ENCODE measurements at regions not wholly inside any gene's neighbourhood (a gene's known extent, or its start where the extent isn't known, plus 50 kb on each side); places are given as distances from the start of the nearest gene placed in this dataset.

- no peaks in the 10 kb centered on the region for H3K79me2 ChIP-seq
- no peaks in the 10 kb centered on the region for H3K27me3 ChIP-seq
- no peaks in the 10 kb centered on the region for H3K9me3 ChIP-seq (ENCODE audit: low read depth)
- H3K36me3 ChIP-seq (replicated peaks; ENCODE audit: insufficient read depth, low read depth) = no peaks in the 10 kb centered on the region
- no peak overlapping the region for H3K27ac ChIP-seq
- TF ChIP-seq EZH2phosphoT487 (IDR thresholded peaks at IDR 0.05; ENCODE audit: low read depth, severe bottlenecking, unreplicated experiment) = no peak
- no peak for TF ChIP-seq CTCF (IDR thresholded peaks at IDR 0.05; ENCODE audit: poor library complexity)
- TF ChIP-seq EZH2 (IDR thresholded peaks at IDR 0.05; ENCODE audit: borderline replicate concordance) = no peak
- H3K4me2 ChIP-seq = no peak overlapping the region
- no peak overlapping the region for H2AFZ ChIP-seq
- 96% methylated on average over 5 of the region's 5 CpGs for WGBS (ENCODE audit: low lambda C conversion rate, missing lambda C conversion rate)
- H4K20me1 ChIP-seq (ENCODE audit: insufficient read depth, poor library complexity, severe bottlenecking) = no peaks in the 10 kb centered on the region
- H3K4me3 ChIP-seq = no peak overlapping the region
- no peaks in the 10 kb centered on the region for H3K9me2 ChIP-seq (replicated peaks; ENCODE audit: insufficient read depth)
- DNase-seq (ENCODE audit: low spot score) = no peak
- peaks cover 12% of the 10 kb centered on the region for H3K4me1 ChIP-seq (ENCODE audit: insufficient read depth)
These were observed 98.9 kb downstream of the LSM3 start for GRCh38 chr3:14277557-14277956.

- Histone ChIP-seq H2AFZ (no peak overlapping the region), H3K27ac (no peak overlapping the region), H3K79me2 (no peaks in the 10 kb centered on the region), H4K20me1 (ENCODE audit: insufficient read depth, poor library complexity, severe bottlenecking) (no peaks in the 10 kb centered on the region), H3K36me3 (replicated peaks; ENCODE audit: insufficient read depth, low read depth) (no peaks in the 10 kb centered on the region), H3K4me1 (ENCODE audit: insufficient read depth) (peaks cover 7% of the 10 kb centered on the region), H3K9me2 (replicated peaks; ENCODE audit: insufficient read depth) (no peaks in the 10 kb centered on the region), H3K27me3 (no peaks in the 10 kb centered on the region), H3K9me3 (ENCODE audit: low read depth) (no peaks in the 10 kb centered on the region), H3K4me2 (no peak overlapping the region), H3K4me3 (no peak overlapping the region)
- TF ChIP-seq EZH2phosphoT487 (IDR thresholded peaks at IDR 0.05; ENCODE audit: low read depth, severe bottlenecking, unreplicated experiment) (no peak), EZH2 (IDR thresholded peaks at IDR 0.05; ENCODE audit: borderline replicate concordance) (no peak), CTCF (IDR thresholded peaks at IDR 0.05; ENCODE audit: poor library complexity) (no peak)
- 90% methylated on average over 7 of the region's 7 CpGs for WGBS (ENCODE audit: low lambda C conversion rate, missing lambda C conversion rate)
- no peak for DNase-seq (ENCODE audit: low spot score)
These were observed 99.7 kb downstream of the LSM3 start for GRCh38 chr3:14278265-14278798.

GRCh38 chr3:14278799-14279625 is 100.4 kb downstream of the LSM3 start:
- no peaks in the 10 kb centered on the region for H3K4me1 ChIP-seq (ENCODE audit: insufficient read depth)
- no peaks in the 10 kb centered on the region for H3K36me3 ChIP-seq (replicated peaks; ENCODE audit: insufficient read depth, low read depth)
- 52% methylated on average over 13 of the region's 13 CpGs for WGBS (ENCODE audit: low lambda C conversion rate, missing lambda C conversion rate)
- DNase-seq (ENCODE audit: low spot score) = no peak
- TF ChIP-seq EZH2phosphoT487 (IDR thresholded peaks at IDR 0.05; ENCODE audit: low read depth, severe bottlenecking, unreplicated experiment) (no peak), EZH2 (IDR thresholded peaks at IDR 0.05; ENCODE audit: borderline replicate concordance) (no peak), CTCF (IDR thresholded peaks at IDR 0.05; ENCODE audit: poor library complexity) (no peak)
- no peak overlapping the region for H3K4me3 ChIP-seq
- no peaks in the 10 kb centered on the region for H3K79me2 ChIP-seq
- H3K4me2 ChIP-seq = no peak overlapping the region
- H3K27ac ChIP-seq = no peak overlapping the region
- no peaks in the 10 kb centered on the region for H3K9me3 ChIP-seq (ENCODE audit: low read depth)
- H4K20me1 ChIP-seq (ENCODE audit: insufficient read depth, poor library complexity, severe bottlenecking) = no peaks in the 10 kb centered on the region
- no peak overlapping the region for H2AFZ ChIP-seq
- H3K9me2 ChIP-seq (replicated peaks; ENCODE audit: insufficient read depth) = no peaks in the 10 kb centered on the region
- H3K27me3 ChIP-seq = no peaks in the 10 kb centered on the region
